IMR-90 (cell line): ENCODE measurements at regions not wholly inside any gene's neighbourhood (a gene's known extent, or its start where the extent isn't known, plus 50 kb on each side); places are given as distances from the start of the nearest gene placed in this dataset.
"Not testable (repeated sequence)": the region's sequence is repeated elsewhere in the genome, so short reads cannot be mapped to it uniquely, and the experiment has no call there.

Experiments
- ATAC-seq: fragments of 200-7000 bp; cut with Tn5 transposase; 2 replicates; pipeline ENCODE4 v1.9.1; 2020; ENCODE audit warnings: low read depth, mild to moderate bottlenecking, moderate library complexity
- BruUV-seq: library from RNA; stranded (reverse); fragments of 400-500 nt; replicated peaks from 2 replicates; lab custom pipeline; 2021; lab: Mats Ljungman, UMichigan
- CTCF ChIA-PET: fragments of 300-600 bp; formaldehyde crosslinking; extraction: SDS; loops from one replicate; lab custom pipeline; 2021; ENCODE audit warnings: antibody characterized with exemption; lab: Yijun Ruan, JAX
- POLR2A ChIA-PET: fragments of 300-600 bp; sonication (Branson Sonifier 250); formaldehyde crosslinking; loops from one replicate; lab custom pipeline; 2022; ENCODE audit warnings: antibody characterized with exemption; ENCODE audit not compliant: unreplicated experiment; lab: Charles Lee
- DNase-seq: peaks from one replicate; pipeline ENCODE4 v3.0.0; 2013
- H2AFZ ChIP-seq: replicated peaks from 2 replicates; pipeline ENCODE3; 2013; ENCODE audit warnings: low read length, mild to moderate bottlenecking; ENCODE audit not compliant: poor library complexity
- H2AK5ac ChIP-seq: 2 replicates; pipeline ENCODE4 v1.6.1; 2013; ENCODE audit warnings: low read depth, low read length, inconsistent platforms
- H2AK9ac ChIP-seq: replicated peaks from 2 replicates; pipeline ENCODE3; 2013; ENCODE audit warnings: mild to moderate bottlenecking, low read depth, low read length, moderate library complexity; ENCODE audit not compliant: poor library complexity
- H2BK120ac ChIP-seq: 2 replicates; pipeline ENCODE4 v1.6.1; 2013; ENCODE audit warnings: low read depth, low read length, inconsistent platforms
- H2BK15ac ChIP-seq: 3 replicates; pipeline ENCODE4 v1.6.1; 2013; ENCODE audit warnings: low read depth, low read length, inconsistent platforms
- H2BK20ac ChIP-seq: 2 replicates; pipeline ENCODE4 v1.6.1; 2013; ENCODE audit warnings: low read depth, mild to moderate bottlenecking, inconsistent platforms, low read length, moderate library complexity
- H2BK5ac ChIP-seq: 2 replicates; pipeline ENCODE4 v1.6.1; 2013; ENCODE audit warnings: mild to moderate bottlenecking, low read depth, low read length, inconsistent platforms; ENCODE audit not compliant: poor library complexity, severe bottlenecking
- H3K14ac ChIP-seq: replicated peaks from 2 replicates; pipeline ENCODE4 v1.6.1; 2013; ENCODE audit warnings: low read depth, low read length, inconsistent platforms
- H3K18ac ChIP-seq: 2 replicates; pipeline ENCODE4 v1.6.1; 2013; ENCODE audit warnings: low read depth, low read length, control low read depth
- H3K23ac ChIP-seq: 2 replicates; pipeline ENCODE4 v1.6.1; 2013; ENCODE audit warnings: low read depth, low read length, inconsistent platforms
- H3K27ac ChIP-seq: 2 replicates; pipeline ENCODE4 v1.5.1; 2013; ENCODE audit warnings: mild to moderate bottlenecking, control low read depth, low read length; ENCODE audit not compliant: insufficient read depth
- H3K27me3 ChIP-seq: 2 replicates; pipeline ENCODE4 v1.6.1; 2013; ENCODE audit warnings: low read length; ENCODE audit not compliant: control insufficient read depth, insufficient read depth
- H3K36me3 ChIP-seq: 2 replicates; pipeline ENCODE4 v1.6.1; 2013; ENCODE audit warnings: low read length, mixed read lengths; ENCODE audit not compliant: control insufficient read depth, insufficient read depth
- H3K4ac ChIP-seq: 2 replicates; pipeline ENCODE4 v1.6.1; 2013; ENCODE audit warnings: low read depth, low read length, inconsistent platforms
- H3K4me1 ChIP-seq: 2 replicates; pipeline ENCODE4 v1.6.1; 2013; ENCODE audit warnings: low read length, mixed read lengths; ENCODE audit not compliant: control insufficient read depth, insufficient read depth
- H3K4me2 ChIP-seq: 2 replicates; pipeline ENCODE4 v1.6.1; 2013; ENCODE audit warnings: low read depth, mild to moderate bottlenecking, control low read depth, low read length, moderate library complexity
- H3K4me3 ChIP-seq: 2 replicates; pipeline ENCODE4 v1.5.1; 2013; ENCODE audit warnings: low read depth, mild to moderate bottlenecking, control low read depth, low read length, moderate library complexity; ENCODE audit not compliant: insufficient read depth
- H3K56ac ChIP-seq: 2 replicates; pipeline ENCODE4 v1.6.1; 2013; ENCODE audit warnings: low read length, inconsistent platforms; ENCODE audit not compliant: insufficient read depth; ENCODE audit errors: extremely low read depth
- H3K79me1 ChIP-seq, 2 experiments: 2 replicates each; pipeline ENCODE4 v1.6.1; 2013; ENCODE audit warnings: low read length in 2 of 2, inconsistent platforms in 1 of 2, low read depth in 1 of 2
- H3K9ac ChIP-seq: 2 replicates; pipeline ENCODE4 v1.6.1; 2013; ENCODE audit warnings: low read depth, low read length, control low read depth
- H3K9me1 ChIP-seq: 2 replicates; pipeline ENCODE4 v1.6.1; 2013; ENCODE audit warnings: low read length, inconsistent platforms; ENCODE audit not compliant: insufficient read depth
- H3K9me3 ChIP-seq: 2 replicates; pipeline ENCODE4 v1.6.1; 2013; ENCODE audit warnings: low read length; ENCODE audit not compliant: control insufficient read depth, insufficient read depth
- H4K20me1 ChIP-seq: 2 replicates; pipeline ENCODE4 v1.6.1; 2013; ENCODE audit warnings: low read length, inconsistent platforms; ENCODE audit not compliant: insufficient read depth
- H4K5ac ChIP-seq: 2 replicates; pipeline ENCODE4 v1.6.1; 2013; ENCODE audit warnings: mild to moderate bottlenecking, low read depth, low read length, control low read depth
- H4K8ac ChIP-seq, 2 experiments: 2 replicates each; pipeline ENCODE4 v1.6.1; 2013; ENCODE audit warnings: low read depth in 2 of 2, low read length in 2 of 2, control low read depth in 1 of 2, inconsistent platforms in 1 of 2
- H4K91ac ChIP-seq: 2 replicates; pipeline ENCODE4 v1.6.1; 2013; ENCODE audit warnings: low read depth, low read length, inconsistent platforms; ENCODE audit not compliant: insufficient read depth
- WGBS, 2 experiments: methylation state at CpG; one replicate each; pipeline versions ENCODE4 v1.1.5 to v1.1.7; 2013; ENCODE audit warnings: missing lambda C conversion rate in 2 of 2; ENCODE audit not compliant: insufficient read length in 1 of 2; ENCODE audit errors: extremely low coverage in 2 of 2; 5-methylcytosine and 5-hydroxymethylcytosine counted together
- dilution Hi-C: fragments of 300-500 bp; cut with HindIII; formaldehyde crosslinking; loops from one replicate; pipeline ENCODE4 v1.14.3; 2018; ENCODE audit warnings: low sequenced_read_pairs; ENCODE audit not compliant: unreplicated experiment
- in situ Hi-C: fragments of 300-500 bp; cut with MboI; formaldehyde crosslinking; loops from 3 replicates; pipeline ENCODE4 v1.14.3; 2019; ENCODE audit warnings: low sequenced_read_pairs, inconsistent platforms, mixed read lengths
- intact Hi-C: fragments of 100-400 bp; cut with micrococcal nuclease; formaldehyde crosslinking; loops from 2 replicates; pipeline ENCODE4 v1.10.0; 2022

- BruUV-seq, H2AK9ac ChIP-seq, POLR2A ChIA-PET, H3K27ac ChIP-seq, H2BK20ac ChIP-seq, H3K9ac ChIP-seq, in situ Hi-C loops, H3K14ac ChIP-seq, H3K9me3 ChIP-seq, H3K4me2 ChIP-seq, H3K9me1 ChIP-seq, H4K8ac ChIP-seq, H3K18ac ChIP-seq, DNase-seq, H4K5ac ChIP-seq, H2BK5ac ChIP-seq, H3K4me1 ChIP-seq, H3K23ac ChIP-seq, H3K4me3 ChIP-seq, H2AFZ ChIP-seq, H2AK5ac ChIP-seq, H3K36me3 ChIP-seq, dilution Hi-C loops, H3K4ac ChIP-seq, H3K79me1 ChIP-seq, ATAC-seq, H3K56ac ChIP-seq, H2BK120ac ChIP-seq, intact Hi-C loops, H4K20me1 ChIP-seq, CTCF ChIA-PET, H2BK15ac ChIP-seq, H3K27me3 ChIP-seq, H4K91ac ChIP-seq: not testable (repeated sequence)
- 100% methylated on average over 1 of the region's 4 CpGs; no CpG with 5 or more reads in 1 of the 2 experiments for WGBS, 2 experiments
Observed at GRCh38 chr15:38797506-38797905, 232.9 kb upstream of the RASGRP1 start.
